ENCODE measurements at regions not wholly inside any gene's neighbourhood (a gene's known extent, or its start where the extent isn't known, plus 50 kb on each side); places are given as distances from the start of the nearest gene placed in this dataset.

DNA sequence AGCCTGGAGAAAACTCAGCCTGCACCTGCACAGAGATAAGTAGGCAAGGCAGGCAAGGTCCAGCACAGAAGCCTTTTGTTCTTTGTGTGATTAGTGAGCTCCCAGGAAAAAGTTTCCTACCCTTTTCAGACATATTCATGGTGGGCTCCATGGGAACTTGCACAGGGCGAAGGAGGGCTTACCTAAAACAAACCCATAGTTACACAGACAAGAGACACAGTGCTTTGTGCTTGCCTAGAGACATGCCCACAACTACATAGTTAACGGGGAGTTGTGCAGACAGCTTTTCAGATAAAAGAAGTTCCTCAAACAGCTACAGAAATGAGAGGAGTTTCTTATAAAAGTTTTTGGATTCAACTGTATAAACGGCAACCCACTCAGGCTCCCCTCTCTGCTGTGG is 180.5 kb downstream of the GLUD2 start:
- TF ChIP-seq, protein P1, sequence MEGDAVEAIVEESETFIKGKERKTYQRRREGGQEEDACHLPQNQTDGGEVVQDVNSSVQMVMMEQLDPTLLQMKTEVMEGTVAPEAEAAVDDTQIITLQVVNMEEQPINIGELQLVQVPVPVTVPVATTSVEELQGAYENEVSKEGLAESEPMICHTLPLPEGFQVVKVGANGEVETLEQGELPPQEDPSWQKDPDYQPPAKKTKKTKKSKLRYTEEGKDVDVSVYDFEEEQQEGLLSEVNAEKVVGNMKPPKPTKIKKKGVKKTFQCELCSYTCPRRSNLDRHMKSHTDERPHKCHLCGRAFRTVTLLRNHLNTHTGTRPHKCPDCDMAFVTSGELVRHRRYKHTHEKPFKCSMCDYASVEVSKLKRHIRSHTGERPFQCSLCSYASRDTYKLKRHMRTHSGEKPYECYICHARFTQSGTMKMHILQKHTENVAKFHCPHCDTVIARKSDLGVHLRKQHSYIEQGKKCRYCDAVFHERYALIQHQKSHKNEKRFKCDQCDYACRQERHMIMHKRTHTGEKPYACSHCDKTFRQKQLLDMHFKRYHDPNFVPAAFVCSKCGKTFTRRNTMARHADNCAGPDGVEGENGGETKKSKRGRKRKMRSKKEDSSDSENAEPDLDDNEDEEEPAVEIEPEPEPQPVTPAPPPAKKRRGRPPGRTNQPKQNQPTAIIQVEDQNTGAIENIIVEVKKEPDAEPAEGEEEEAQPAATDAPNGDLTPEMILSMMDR (IDR thresholded peaks at IDR 0.05) = no peak
- no peak for TF ChIP-seq POLR2A (IDR thresholded peaks at IDR 0.05)

Measured in testis (tissue), 2 donors.